GM12891 (cell line): ENCODE measurements at regions not wholly inside any gene's neighbourhood (a gene's known extent, or its start where the extent isn't known, plus 50 kb on each side); places are given as distances from the start of the nearest gene placed in this dataset.

ENCODE experiments used
- PAX5 ChIP-seq: IDR thresholded peaks from 2 replicates; pipeline ENCODE4 v1.6.1; 2011; ENCODE audit warnings: low read length, moderate library complexity, mild to moderate bottlenecking; ENCODE audit not compliant: insufficient read depth, severe bottlenecking
- POLR2A ChIP-seq: IDR thresholded peaks from 2 replicates; pipeline ENCODE4 v1.6.1; 2011; ENCODE audit warnings: low read depth, low read length, control low read depth
- POLR2AphosphoS5 ChIP-seq: IDR thresholded peaks from 2 replicates; pipeline ENCODE4 v1.6.1; 2011; ENCODE audit warnings: low read depth, low read length, control low read depth
- POU2F2 ChIP-seq: IDR thresholded peaks from 2 replicates; pipeline ENCODE4 v1.6.1; 2011; ENCODE audit warnings: low read depth, mild to moderate bottlenecking, control low read depth, low read length, moderate library complexity
- SPI1 ChIP-seq: IDR thresholded peaks from 2 replicates; pipeline ENCODE4 v1.6.1; 2011; ENCODE audit warnings: low read depth, low read length, control low read depth
- TAF1 ChIP-seq: IDR thresholded peaks from 2 replicates; pipeline ENCODE4 v1.6.1; 2011; ENCODE audit warnings: low read depth, low read length, control low read depth

- TF ChIP-seq POLR2AphosphoS5, result no peak
- TF ChIP-seq POLR2A, result no peak
- TF ChIP-seq SPI1, result no peak
- no peak for TF ChIP-seq TAF1
- TF ChIP-seq POU2F2, result no peak
- no peak for TF ChIP-seq PAX5
Measured at GRCh38 chr5:62111428-62111827, 194.6 kb upstream of the KIF2A start.
